ENCODE measurements at regions not wholly inside any gene's neighbourhood (a gene's known extent, or its start where the extent isn't known, plus 50 kb on each side); places are given as distances from the start of the nearest gene placed in this dataset.

- TF ChIP-seq, protein P1, sequence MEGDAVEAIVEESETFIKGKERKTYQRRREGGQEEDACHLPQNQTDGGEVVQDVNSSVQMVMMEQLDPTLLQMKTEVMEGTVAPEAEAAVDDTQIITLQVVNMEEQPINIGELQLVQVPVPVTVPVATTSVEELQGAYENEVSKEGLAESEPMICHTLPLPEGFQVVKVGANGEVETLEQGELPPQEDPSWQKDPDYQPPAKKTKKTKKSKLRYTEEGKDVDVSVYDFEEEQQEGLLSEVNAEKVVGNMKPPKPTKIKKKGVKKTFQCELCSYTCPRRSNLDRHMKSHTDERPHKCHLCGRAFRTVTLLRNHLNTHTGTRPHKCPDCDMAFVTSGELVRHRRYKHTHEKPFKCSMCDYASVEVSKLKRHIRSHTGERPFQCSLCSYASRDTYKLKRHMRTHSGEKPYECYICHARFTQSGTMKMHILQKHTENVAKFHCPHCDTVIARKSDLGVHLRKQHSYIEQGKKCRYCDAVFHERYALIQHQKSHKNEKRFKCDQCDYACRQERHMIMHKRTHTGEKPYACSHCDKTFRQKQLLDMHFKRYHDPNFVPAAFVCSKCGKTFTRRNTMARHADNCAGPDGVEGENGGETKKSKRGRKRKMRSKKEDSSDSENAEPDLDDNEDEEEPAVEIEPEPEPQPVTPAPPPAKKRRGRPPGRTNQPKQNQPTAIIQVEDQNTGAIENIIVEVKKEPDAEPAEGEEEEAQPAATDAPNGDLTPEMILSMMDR (conservative IDR thresholded peaks at IDR 0.05; ENCODE audit: low read length): no peak
- no peak for TF ChIP-seq EZH2phosphoT487 (IDR thresholded peaks at IDR 0.05; ENCODE audit: borderline replicate concordance, low read depth, low read length)
Measured at GRCh38 chr17:11130367-11130766, 110.6 kb upstream of the SHISA6 start.
